HG03045 (cell line): ENCODE measurements at regions not wholly inside any gene's neighbourhood (a gene's known extent, or its start where the extent isn't known, plus 50 kb on each side); places are given as distances from the start of the nearest gene placed in this dataset.

Experiments used
- ATAC-seq: cut with Tn5 transposase; IDR thresholded peaks from one replicate; pipeline ENCODE4 v1.9.1; 2021; ENCODE audit warnings: mild to moderate bottlenecking, moderate library complexity; ENCODE audit not compliant: unreplicated experiment

DNA sequence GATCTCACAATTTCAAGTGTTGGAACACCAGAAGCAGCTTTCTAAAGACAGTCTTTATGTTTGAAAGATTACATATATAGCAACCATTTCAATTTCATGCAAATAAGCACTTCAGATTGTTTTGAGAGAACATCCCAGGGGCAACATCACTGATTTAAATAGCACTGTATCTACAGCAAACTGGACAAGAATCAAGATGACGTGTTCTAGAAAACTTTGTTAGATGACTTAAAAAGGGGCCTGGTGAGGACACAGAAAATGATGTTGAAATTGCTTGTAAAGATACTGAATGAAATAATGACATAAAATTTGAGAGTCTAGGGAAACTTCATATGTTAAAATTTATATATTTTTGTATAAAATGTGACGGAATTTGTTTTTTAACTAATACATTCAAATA, 277.1 kb downstream of the KLF12 start:
- no peak for ATAC-seq

DNA sequence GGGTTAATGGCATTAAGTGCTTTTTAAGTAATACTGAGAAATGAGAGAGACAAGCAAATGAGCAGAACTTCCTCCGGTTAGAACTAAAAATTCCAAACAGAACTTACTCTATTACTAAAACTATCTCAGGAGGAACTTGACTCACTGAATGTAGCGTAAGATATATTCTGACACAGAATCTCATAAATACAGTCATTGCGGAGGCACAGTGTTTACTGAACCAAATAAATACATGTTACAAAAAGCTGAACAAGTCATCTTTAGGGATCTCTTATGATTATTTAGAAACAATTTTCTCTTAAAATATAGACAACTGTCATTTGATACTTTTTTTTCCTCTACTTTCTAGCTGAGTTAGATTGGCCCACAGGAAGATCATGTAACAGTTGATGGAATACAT, 283.1 kb downstream of the KLF12 start:
- ATAC-seq: no peak

DNA sequence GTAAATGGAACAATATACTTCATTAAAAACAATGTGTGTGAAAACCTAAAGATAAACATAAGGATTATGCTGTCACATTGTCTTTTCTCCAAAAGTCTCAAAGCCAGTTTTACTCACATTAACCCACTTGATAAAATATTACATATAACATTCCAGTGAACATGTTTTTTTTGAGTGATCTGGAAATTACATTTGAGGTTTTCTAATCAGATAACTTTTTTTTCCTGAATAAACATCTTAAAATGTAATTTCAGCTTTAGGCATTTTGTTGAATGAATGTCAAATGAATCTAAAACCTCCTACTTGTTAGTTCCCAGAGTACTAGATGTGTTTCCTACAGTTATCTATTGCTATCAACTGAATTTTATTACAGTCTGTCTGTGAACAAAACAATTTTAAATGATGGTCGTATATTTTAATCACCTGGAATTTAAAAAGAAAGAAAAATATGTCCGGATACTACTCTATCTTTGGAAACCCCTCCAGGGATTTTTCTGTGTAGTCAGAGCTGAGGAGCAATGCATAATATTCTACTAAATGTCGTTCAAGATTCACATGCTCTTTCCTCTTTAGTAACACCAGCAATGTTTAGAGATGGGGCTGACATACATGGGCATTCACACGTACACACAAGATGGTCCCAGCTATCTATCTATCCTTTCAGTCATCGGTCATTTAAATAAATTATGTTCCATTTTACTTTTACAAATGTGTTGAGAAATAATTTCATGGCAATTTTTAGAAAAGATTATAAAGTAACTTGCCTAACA, 283.9 kb downstream of the KLF12 start:
- ATAC-seq: no peak

DNA sequence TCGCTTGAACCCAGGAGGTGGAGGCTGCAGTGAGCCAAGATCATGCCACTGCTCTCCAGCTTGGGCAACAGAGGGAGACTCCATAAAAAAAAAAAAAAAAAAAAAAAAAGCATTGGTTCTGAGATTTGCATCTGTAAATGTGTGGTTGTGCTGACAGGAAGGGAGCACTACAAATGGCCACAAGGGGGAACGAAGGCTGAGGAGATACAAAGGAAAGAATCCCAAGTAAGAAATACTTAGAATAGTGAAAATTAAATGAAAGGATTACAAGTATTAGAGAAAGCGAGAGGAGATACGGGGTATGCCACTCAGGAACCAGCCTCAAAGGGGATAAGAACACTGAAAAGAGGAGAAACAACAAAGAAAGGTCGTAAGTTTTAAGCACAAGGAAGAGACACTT, 284.9 kb downstream of the KLF12 start:
- no peak for ATAC-seq

DNA sequence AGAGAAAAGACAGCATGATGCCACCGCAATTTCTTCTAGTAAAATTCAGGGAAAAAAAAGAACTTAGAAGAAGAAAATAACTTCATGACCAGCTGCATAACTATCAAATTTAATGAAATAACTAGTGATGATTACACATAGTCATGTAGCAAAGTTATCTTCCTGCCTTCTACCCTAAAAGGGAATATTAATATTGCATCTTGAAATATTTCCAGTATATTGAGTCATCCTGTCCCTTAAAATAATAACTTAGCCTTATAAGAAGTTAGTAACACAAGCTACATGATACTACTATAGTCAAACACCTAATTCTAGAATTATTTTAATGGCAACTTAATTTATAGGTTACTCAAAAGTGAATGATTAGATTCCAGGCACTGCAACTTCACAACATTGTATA, 289.2 kb downstream of the KLF12 start:
- ATAC-seq: no peak

DNA sequence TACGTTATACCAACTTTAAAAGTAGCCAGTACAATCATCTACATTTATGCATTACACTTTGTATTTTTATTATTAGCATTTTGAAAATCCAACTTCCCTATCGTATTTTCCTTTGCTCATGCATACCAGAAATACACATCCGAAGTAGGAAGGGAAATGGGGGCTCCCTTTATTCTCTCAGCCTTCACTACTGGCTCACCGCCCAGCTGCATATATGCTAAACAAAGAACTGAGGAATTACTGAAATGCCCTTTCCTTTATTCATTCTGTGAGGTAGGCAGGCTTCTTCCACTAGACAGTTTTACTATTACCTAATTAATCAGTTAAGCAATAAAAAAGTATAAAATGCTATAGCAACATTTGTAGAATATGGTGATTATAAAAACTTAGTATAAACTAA, 291.6 kb downstream of the KLF12 start:
- no peak for ATAC-seq

DNA sequence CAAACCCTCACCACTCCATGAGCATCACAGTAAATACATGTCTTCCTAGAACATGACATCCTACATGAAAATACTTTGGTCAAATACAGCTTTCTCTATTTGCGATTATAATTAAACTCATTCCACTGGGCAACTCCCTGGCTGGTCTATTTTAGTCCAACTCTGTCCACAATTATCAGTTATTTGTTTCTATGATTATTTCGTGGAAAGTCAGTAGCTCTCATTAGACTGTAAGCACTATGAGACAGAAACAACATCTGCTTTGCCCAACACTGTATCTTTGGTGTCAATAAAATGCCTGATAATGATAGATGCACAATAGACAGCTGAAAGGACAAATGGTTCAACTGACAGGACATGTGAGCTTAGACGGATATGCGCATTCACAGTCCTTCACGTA, 292.0 kb downstream of the KLF12 start:
- ATAC-seq: no peak

DNA sequence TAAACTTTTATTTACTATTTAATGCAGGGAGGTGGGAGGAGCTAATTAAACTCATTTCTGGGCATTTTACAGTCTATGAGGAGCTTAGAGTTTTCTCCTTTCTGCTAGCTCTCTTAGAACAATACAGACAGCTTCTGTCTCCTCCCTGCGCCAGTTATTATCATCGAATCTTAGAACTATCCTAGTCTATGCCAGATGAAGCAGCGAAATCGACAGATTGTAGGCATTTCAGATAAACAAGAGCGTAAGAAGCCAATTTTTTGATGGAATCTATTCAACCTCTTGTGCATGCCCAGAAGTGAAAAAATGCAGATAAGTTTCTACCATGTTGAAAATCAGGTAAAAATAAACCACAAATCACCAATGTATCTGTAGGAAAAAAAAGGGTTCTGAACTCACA, 297.1 kb downstream of the KLF12 start:
- no peak for ATAC-seq

DNA sequence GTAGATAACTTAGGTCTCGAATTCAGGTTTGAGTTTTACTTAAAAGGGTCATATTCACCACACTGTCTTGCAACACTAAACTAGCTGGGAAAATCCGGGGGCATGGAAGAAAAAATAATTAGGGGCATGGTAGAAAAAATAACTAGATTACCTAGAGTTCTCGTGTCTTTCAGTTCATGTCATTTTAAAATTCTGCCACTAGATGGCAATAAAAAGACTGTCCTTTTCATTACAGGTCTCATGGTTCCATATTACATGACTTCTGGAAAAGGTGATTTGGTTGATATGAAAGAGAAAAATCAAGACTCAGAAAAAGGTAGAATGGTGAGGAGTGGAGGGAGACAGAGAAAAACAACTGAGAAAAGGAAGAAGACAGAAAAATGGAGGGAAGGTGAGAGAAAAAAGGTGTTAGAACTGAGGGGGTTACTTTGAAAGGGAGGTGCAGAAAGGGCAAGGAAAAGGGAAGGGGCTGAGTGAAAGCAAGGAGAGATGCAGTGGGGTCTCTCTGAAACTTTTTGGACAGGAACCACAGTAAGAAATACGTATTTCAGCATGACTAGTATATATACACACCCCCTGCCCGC, 299.0 kb downstream of the KLF12 start:
- ATAC-seq: no peak

DNA sequence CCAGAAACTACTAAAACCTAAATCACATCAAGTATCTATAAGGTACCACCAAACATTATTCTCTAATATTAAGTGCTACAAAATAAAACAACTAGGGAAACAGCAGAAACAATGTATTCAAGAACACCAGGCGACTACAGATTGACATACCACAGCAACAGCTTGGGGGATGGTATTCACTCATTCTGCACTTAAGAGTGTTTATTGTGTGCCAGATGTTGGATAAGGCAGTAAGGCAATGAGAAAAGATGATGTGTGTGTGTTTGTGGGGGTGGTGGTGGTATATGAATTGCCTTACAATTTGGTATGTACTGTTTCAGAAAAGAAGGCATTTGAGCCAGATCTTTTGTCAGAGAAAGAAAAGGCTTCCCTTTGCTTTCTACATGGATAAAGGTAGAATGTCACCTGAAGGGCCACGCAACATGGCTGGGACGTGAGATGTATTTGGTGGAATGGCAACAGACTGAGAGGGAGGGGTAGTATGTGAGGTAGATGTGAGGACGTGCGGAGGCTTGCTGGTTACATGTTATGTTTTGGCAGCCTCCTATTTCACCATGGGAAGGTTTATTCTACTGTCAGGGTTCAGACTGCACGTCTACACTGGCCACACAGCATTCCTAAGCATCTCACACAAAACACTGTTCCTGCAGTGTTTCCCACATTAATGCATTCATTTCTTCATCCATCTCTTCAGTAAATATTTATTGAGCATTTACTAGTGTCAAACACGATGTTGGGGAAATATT, 300.7 kb downstream of the KLF12 start:
- ATAC-seq: no peak

DNA sequence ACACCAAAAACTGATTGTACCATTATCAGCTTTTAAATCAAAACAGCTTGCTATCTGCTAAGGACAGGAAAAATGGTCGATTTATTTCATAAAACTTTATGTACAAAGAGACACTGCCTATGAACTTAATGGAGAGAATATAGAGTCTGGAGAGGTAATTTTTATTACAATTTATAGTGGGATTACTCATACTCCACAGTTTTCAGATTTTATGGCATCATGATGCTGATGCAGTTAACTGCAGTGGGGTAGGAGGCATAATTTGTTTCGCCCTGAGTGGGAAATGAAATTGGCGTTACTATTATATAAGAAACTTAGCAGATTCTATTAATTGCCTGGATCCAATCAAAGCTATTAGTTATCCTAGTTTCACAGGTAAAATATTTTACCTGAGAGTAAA, 301.4 kb downstream of the KLF12 start:
- ATAC-seq: no peak

DNA sequence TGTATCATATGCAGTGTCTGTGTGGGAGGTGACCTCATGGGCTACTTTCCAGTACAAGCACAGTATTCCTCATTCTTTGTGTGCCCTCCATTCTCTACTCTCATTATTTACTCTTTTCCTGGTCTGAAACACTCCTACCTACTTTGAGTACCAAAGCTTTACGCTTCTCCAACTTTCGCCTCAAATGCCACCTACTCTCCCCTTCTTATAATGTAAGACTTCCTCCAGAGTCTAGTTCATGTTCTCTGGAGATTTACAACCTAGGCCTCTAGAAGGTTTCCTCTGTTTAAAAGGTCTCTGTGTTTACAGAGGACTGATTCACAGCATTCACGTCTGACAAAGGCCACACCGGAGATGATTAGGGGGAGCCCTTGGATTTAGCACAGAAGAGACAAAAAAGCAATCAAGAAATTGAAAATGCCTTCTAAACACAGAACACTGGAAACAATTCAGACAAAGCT, 302.0 kb downstream of the KLF12 start:
- ATAC-seq: no peak

DNA sequence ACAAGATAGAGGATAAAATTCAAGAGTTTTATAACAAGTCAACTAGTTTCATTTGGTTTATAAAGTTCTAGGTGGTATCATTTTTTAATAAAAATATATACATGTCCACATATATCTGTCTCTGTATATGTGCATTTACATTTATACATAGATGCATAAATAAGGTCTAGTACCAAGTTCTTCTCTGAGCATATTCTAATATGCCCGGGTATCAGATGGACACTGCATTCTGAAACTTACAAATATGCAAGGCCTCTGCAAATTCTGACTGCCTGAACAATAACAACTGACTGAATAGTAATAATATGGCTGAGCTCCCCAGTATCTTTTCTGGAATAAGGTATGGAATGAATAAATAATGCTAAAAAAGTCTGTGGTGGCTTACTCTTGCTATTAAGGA, 304.8 kb downstream of the KLF12 start:
- ATAC-seq: no peak

DNA sequence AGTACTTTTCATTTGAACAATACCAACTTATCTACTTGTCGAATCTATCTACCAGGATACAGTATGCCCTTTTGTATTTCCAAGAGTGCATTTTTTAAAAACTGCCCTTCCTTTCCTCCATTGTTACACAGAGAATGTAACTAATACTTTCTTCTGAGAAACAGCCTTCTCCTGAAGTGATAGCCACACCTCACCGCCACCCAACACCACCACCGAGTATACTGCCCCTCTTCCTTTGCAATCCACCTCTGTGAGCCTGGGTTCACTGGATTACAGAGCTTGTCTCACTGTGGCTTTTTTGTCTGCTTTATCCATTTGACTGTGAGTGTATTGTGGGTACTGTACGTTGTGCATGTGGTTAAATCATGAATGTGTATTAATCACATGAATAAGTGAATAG, 305.4 kb downstream of the KLF12 start:
- ATAC-seq: no peak

DNA sequence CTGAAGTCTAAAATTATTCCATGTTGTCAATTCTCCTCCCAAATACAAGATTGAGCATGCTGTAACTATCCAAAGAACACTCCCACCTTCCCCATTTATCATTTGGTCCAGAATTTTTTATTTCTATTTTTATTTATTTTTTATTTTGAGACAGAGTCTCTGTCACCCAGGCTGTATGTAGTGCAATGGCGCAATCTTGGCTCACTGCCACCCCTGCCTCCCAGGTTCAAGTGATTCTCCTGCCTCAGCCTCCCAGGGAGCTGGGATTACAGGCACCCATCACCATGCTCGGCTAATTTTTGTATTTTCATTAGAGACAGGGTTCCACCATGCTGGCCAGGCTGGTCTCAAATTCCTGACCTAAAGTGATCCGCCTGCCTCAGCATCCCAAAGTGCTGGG, 306.8 kb downstream of the KLF12 start:
- ATAC-seq: no peak

DNA sequence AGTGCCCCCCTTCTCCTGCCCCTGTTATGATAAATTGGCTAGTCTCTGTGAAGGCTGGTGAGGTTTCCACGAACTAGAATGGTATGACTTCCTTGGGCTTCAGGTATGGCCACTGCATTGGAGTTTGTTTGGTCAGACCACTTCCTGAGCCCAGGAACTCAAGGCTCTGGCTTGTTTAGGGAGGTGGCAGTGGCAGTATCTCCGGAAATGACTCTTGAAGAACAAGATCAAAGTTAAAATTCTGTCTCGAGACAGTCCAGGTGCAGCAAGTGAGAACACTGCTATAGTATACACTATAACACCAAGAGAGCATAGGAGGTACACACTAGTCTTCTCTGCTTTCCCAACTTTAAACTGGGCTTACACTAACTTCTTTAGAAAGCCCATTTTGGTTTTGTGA, 309.1 kb downstream of the KLF12 start:
- ATAC-seq: no peak

DNA sequence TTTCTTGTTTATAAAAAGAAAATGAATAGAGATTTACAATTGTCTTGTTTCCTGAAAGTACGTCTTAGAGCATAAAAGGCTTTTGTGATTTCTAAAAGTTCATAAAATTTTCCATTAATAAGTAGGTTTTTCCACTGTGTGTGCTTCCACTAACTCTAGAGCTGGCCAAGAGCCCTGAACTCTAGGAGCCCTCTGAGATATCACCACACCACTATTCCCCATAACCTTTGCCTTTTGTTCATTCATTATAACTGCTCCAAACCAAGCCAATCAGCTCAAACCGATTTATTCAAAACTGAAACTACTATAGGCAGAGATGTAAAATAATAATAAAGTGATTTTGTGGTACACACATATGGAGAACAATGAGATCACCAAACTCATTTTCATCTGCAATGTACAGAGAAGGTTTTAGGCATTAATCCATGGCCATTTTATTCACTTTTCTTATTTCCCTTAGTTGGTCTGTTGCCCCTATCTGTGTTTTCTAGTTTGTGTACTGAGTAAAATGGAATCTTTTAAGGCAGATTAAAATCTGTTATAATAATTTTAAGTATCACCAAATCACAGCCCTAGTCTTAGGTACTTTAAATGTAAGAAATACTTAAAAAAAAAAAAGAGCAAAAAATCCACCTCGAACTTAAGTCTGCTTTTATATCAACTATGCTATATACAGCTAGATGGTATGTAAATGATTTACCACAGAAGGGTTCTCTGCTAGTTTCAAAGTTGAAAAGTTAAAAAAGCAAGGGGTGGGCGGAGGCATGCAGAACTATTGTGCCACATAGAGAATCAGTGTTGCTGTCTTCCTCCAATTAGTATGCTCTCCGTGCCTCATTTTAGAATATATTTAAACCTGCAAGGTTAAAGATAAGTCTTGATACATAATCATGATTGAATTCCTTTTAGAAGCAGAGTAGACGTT, 311.3 kb downstream of the KLF12 start:
- no peak for ATAC-seq

DNA sequence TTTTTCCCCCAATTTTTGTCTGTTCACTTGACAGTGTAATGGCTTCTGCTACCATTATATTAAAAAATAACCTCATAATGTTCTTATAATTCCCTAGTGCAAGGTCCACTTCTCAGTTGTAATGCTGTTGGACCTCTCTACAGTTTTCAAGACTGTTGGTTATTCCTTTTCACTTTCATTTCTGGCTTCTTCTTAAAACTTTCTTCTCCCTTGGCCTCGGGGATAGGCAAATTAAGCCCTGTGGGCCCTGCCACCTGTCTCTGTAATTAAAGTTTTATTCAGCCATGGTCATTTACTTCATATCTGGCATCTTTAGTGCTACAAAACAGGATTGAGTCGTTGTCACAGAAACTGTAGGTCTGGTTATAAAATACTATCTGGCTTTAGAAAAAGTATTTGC, 313.5 kb downstream of the KLF12 start:
- no peak for ATAC-seq

DNA sequence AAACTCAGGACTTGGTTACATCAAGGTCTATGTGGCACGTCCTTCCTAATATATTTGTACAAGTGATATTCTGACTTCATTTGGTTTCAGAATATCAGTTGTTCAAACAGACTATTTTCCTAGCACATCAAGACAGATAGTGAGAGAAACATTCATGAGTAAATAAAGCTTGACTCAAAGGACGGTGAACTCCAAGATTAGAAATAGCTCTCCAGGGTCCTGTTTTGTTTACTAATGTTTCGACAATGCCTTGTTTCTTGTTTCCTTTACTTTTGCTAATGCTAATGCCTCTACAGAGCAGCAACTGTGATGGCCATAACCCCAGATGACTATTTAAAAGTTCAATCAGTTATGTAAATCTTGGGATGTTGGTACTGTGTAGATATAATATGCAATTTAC, 313.9 kb downstream of the KLF12 start:
- no peak for ATAC-seq

DNA sequence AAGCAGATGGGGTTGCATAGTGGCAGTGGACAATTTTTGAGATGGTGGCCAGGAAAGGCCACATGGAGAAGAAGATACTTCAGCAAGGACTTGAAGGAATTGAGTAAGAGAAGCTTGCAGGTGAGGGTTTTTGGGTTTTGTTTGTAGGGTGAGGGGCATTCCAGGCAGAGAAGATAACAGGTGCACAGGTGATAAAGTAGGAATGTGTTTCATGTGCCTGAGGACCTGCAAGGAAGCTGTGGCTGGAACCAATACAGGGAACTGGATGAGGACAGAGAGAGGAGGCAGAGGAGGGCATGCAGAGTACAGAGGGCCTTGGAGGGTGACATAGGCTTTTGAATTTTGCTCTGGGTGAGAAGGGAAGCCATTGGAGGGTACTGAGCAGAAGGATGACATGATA, 314.5 kb downstream of the KLF12 start:
- ATAC-seq: no peak

DNA sequence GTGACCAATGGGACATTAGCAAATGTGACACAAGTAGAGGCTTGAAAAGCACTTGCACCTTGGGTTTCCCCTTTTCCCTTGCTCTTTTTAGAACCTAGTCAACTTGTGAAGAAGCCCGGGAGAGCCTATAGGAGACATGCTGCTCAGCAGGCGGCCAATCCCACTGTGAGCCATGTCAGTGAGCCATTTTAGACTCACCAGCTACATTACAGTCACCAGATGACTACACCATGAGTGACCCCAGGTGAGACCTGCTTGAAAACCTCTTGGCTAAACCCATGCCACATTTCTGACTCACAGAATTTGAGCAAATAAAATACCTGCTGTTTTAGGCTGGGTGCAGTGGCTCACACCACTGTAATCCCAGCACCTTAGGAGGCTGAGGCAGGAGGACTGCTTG, 317.5 kb downstream of the KLF12 start:
- ATAC-seq: no peak
